Panc1 (cell line): ENCODE measurements at regions not wholly inside any gene's neighbourhood (a gene's known extent, or its start where the extent isn't known, plus 50 kb on each side); places are given as distances from the start of the nearest gene placed in this dataset.

Source experiments
- ATAC-seq: fragments of 200-7000 bp; cut with Tn5 transposase; 2 replicates; pipeline ENCODE4 v1.9.1; 2020; ENCODE audit warnings: mild to moderate bottlenecking, moderate library complexity
- BruUV-seq: library from RNA; stranded (reverse); fragments of 400-500 nt; replicated peaks from 2 replicates; lab custom pipeline; 2021; lab: Mats Ljungman, UMichigan
- CTCF ChIA-PET: fragments of 300-600 bp; sonication (Branson Sonifier 250); formaldehyde crosslinking; loops from one replicate; lab custom pipeline; 2022; ENCODE audit warnings: antibody characterized with exemption; lab: Charles Lee
- POLR2A ChIA-PET: fragments of 300-600 bp; sonication (Branson Sonifier 250); formaldehyde crosslinking; loops from one replicate; lab custom pipeline; 2022; ENCODE audit warnings: antibody characterized with exemption; lab: Charles Lee
- DNase-seq: peaks from one replicate; pipeline ENCODE4 v3.0.0-alpha.2; 2010; ENCODE audit warnings: low read depth, low spot score
- H3K27ac ChIP-seq: 2 replicates; pipeline ENCODE4 v1.5.1; 2011; ENCODE audit warnings: mild to moderate bottlenecking, low read length, inconsistent platforms
- H3K27me3 ChIP-seq: fragments of 200-500 bp; sonication (Bioruptor generic); 2 replicates; pipeline ENCODE4 v1.6.0; 2014; ENCODE audit warnings: low read length, inconsistent platforms; ENCODE audit not compliant: control insufficient read depth, insufficient read depth
- H3K36me3 ChIP-seq: fragments of 200-500 bp; sonication (Bioruptor generic); 2 replicates; pipeline ENCODE4 v1.5.1; 2014; ENCODE audit warnings: inconsistent platforms, mild to moderate bottlenecking, low read length, moderate library complexity; ENCODE audit not compliant: control insufficient read depth, insufficient read depth
- H3K4me1 ChIP-seq: 2 replicates; pipeline ENCODE4 v1.5.1; 2011; ENCODE audit warnings: inconsistent platforms, mild to moderate bottlenecking, low read length, moderate library complexity; ENCODE audit not compliant: control insufficient read depth, insufficient read depth
- H3K4me3 ChIP-seq, 2 experiments: 2 replicates each; pipeline ENCODE4 v1.5.1; 2011 to 2012; ENCODE audit warnings: low read depth in 2 of 2, low read length in 2 of 2, mild to moderate bottlenecking in 2 of 2, inconsistent platforms in 1 of 2, moderate library complexity in 1 of 2
- H3K9me3 ChIP-seq: fragments of 200-500 bp; sonication (Bioruptor generic); 2 replicates; pipeline ENCODE4 v1.5.1; 2014; ENCODE audit warnings: low read depth, mild to moderate bottlenecking, inconsistent platforms, low read length, moderate library complexity; ENCODE audit not compliant: control insufficient read depth, insufficient read depth
- POLR2AphosphoS5 ChIP-seq: IDR thresholded peaks from 2 replicates; pipeline ENCODE4 v1.6.1; 2012; ENCODE audit warnings: mild to moderate bottlenecking, low read depth, low read length, moderate library complexity
- REST ChIP-seq, 2 experiments: IDR thresholded peaks; 2 replicates each; pipeline ENCODE4 v1.6.1; 2011 to 2012; ENCODE audit warnings: low read depth in 2 of 2, control low read depth in 1 of 2, low read length in 1 of 2, mild to moderate bottlenecking in 1 of 2, moderate library complexity in 1 of 2; ENCODE audit not compliant: insufficient read depth in 1 of 2
- SIN3A ChIP-seq: IDR thresholded peaks from 2 replicates; pipeline ENCODE4 v1.6.1; 2012; ENCODE audit warnings: low read depth, mild to moderate bottlenecking, low read length, moderate library complexity, borderline replicate concordance; ENCODE audit not compliant: insufficient read depth
- TCF7L2 ChIP-seq: IDR thresholded peaks from 2 replicates; pipeline ENCODE4 v1.6.1; 2011; ENCODE audit warnings: mild to moderate bottlenecking, low read depth, low read length, inconsistent platforms
- in situ Hi-C: cut with HindIII; loops from 2 replicates; pipeline ENCODE4 v1.10.0; 2016; ENCODE audit warnings: low sequenced_read_pairs, low pct_unique_long_range_greater_than_20kb
- intact Hi-C: fragments of 100-400 bp; cut with micrococcal nuclease; formaldehyde crosslinking; loops from one replicate; pipeline ENCODE4 v1.10.0; 2022; ENCODE audit not compliant: unreplicated experiment
- TF ChIP-seq, protein P1 (sequence below): fragments of 450-650 bp; IDR thresholded peaks from 2 replicates; pipeline ENCODE4 v1.5.1; 2017; ENCODE audit warnings: mild to moderate bottlenecking

- H3K4me3 ChIP-seq: no peak overlapping the region
- DNase-seq: no peak
- no peaks in the 10 kb centered on the region for H3K36me3 ChIP-seq
- intact Hi-C loops (no loop called here), in situ Hi-C loops (no loop called here)
- no peak for ATAC-seq
- CTCF ChIA-PET: no interaction called here
- POLR2A ChIA-PET: no interaction called here
- BruUV-seq: no TSS peak
- H3K9me3 ChIP-seq: no peaks in the 10 kb centered on the region
- H3K4me1 ChIP-seq: no peaks in the 10 kb centered on the region
- H3K27ac ChIP-seq: no peak overlapping the region
- H3K27me3 ChIP-seq: no peaks in the 10 kb centered on the region
- TF ChIP-seq POLR2AphosphoS5: no peak
- TF ChIP-seq SIN3A: no peak
- TF ChIP-seq REST (IDR thresholded peaks at IDR 0.05; ENCODE audit: insufficient read depth in 1 of 2, low read depth in 2 of 2, low read length in 1 of 2): no peak
- TF ChIP-seq TCF7L2: no peak
- TF ChIP-seq, protein P1, sequence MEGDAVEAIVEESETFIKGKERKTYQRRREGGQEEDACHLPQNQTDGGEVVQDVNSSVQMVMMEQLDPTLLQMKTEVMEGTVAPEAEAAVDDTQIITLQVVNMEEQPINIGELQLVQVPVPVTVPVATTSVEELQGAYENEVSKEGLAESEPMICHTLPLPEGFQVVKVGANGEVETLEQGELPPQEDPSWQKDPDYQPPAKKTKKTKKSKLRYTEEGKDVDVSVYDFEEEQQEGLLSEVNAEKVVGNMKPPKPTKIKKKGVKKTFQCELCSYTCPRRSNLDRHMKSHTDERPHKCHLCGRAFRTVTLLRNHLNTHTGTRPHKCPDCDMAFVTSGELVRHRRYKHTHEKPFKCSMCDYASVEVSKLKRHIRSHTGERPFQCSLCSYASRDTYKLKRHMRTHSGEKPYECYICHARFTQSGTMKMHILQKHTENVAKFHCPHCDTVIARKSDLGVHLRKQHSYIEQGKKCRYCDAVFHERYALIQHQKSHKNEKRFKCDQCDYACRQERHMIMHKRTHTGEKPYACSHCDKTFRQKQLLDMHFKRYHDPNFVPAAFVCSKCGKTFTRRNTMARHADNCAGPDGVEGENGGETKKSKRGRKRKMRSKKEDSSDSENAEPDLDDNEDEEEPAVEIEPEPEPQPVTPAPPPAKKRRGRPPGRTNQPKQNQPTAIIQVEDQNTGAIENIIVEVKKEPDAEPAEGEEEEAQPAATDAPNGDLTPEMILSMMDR: no peak
Measured at GRCh38 chr9:86821006-86821845, 126.1 kb downstream of the GAS1 start.

DNA sequence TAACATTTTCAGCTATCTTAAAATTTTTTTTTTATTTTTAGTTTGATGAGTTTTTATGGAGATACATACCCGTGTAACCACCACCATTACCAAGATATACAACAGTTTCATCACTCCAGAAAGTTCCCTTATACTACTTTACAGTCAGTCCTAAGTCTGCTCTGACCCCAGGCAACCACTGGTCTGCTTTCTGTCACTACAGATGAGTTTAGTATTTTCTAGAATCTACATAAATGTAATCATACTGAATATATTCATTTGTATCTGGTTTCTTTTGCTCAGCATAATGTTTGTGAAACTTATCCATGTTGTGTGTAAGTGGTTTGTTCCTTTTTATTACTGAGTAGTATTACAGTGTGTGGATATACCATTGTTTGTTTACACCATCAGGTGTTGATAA is 127.8 kb downstream of the GAS1 start:
- POLR2A ChIA-PET: no interaction called here
- ATAC-seq: no peak
- Histone ChIP-seq H3K27me3 (no peaks in the 10 kb centered on the region), H3K9me3 (no peaks in the 10 kb centered on the region), H3K36me3 (no peaks in the 10 kb centered on the region), H3K4me3 (no peak overlapping the region), H3K27ac (no peak overlapping the region), H3K4me1 (no peaks in the 10 kb centered on the region)
- CTCF ChIA-PET: no interaction called here
- intact Hi-C loops (no loop called here), in situ Hi-C loops (no loop called here)
- TF ChIP-seq POLR2AphosphoS5 (no peak), TCF7L2 (no peak), SIN3A (no peak), REST (IDR thresholded peaks at IDR 0.05; ENCODE audit: insufficient read depth in 1 of 2, low read depth in 2 of 2, low read length in 1 of 2) (no peak)
- TF ChIP-seq, protein P1: no peak
- DNase-seq: no peak
- no TSS peak for BruUV-seq
